Esophagus muscularis mucosa (tissue), 3 donors: ENCODE measurements at regions not wholly inside any gene's neighbourhood (a gene's known extent, or its start where the extent isn't known, plus 50 kb on each side); places are given as distances from the start of the nearest gene placed in this dataset.

Source experiments
- POLR2A ChIP-seq: fragments of 450-650 bp; IDR thresholded peaks from one replicate; pipeline ENCODE4 v1.6.1; 2017; ENCODE audit warnings: antibody characterized with exemption, moderate library complexity, mild to moderate bottlenecking, low read depth
- POLR2AphosphoS5 ChIP-seq, 2 donors: sonication (generic); formaldehyde crosslinking; IDR thresholded peaks; one replicate each; pipeline ENCODE4 v1.6.1; 2017; ENCODE audit warnings: antibody characterized with exemption in 2 of 2
- TF ChIP-seq, protein P1 (sequence below), 3 experiments: fragments of 200-600 bp in 2 of 3; fragments of 450-650 bp in 1 of 3; sonication (generic) in 2 of 3; IDR thresholded peaks; one replicate each; pipeline ENCODE4 v1.5.1; 2017 to 2019; ENCODE audit warnings: antibody characterized with exemption in 3 of 3, mild to moderate bottlenecking in 2 of 3, moderate library complexity in 1 of 3

DNA sequence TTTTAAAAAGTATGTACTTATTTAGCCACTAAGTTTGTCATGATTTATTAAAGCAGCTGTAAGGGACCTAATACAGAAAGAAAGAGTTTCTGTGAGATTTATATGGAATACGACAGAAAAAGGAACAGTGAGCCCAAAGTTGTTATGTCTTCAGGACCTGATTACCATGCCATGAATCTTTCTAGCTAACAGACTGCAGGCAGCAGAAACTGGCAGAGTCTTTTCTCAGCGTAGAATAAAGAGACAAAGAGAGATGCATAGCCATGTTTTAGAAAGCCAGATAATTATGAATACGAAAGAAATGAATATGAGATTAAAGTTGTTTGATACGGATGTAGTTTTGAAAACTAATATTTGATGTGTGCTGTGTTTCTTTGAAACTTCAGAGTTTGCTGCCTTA lies 624.1 kb upstream of the ADGRB3 start:
- TF ChIP-seq, protein P1, sequence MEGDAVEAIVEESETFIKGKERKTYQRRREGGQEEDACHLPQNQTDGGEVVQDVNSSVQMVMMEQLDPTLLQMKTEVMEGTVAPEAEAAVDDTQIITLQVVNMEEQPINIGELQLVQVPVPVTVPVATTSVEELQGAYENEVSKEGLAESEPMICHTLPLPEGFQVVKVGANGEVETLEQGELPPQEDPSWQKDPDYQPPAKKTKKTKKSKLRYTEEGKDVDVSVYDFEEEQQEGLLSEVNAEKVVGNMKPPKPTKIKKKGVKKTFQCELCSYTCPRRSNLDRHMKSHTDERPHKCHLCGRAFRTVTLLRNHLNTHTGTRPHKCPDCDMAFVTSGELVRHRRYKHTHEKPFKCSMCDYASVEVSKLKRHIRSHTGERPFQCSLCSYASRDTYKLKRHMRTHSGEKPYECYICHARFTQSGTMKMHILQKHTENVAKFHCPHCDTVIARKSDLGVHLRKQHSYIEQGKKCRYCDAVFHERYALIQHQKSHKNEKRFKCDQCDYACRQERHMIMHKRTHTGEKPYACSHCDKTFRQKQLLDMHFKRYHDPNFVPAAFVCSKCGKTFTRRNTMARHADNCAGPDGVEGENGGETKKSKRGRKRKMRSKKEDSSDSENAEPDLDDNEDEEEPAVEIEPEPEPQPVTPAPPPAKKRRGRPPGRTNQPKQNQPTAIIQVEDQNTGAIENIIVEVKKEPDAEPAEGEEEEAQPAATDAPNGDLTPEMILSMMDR (IDR thresholded peaks at IDR 0.05), result no peak
- TF ChIP-seq POLR2AphosphoS5 (IDR thresholded peaks at IDR 0.05), result no peak
- no peak for TF ChIP-seq POLR2A
